ENCODE measurements at regions not wholly inside any gene's neighbourhood (a gene's known extent, or its start where the extent isn't known, plus 50 kb on each side); places are given as distances from the start of the nearest gene placed in this dataset.
A peak's percentile ranks its signal among the peaks of the same experiment; 100 is the strongest.

DNA sequence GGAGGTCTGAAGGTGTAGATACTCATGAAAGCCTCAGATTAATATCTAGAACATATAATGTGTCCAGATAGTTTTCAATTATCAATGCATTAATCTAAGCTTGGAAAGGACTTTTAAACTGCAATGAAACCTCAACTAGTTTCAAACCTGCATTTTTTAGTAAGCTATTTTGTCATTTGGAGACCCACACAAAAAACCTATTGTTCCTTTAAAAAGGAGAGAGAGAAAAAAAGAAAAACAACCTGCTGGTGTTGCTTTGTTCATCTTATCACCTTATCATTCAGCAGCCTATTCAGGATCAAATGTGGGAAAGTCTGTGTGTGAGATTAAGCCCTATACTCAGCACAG is 215.7 kb upstream of the PLEKHG7 start (continued):
- TF ChIP-seq, protein P1, sequence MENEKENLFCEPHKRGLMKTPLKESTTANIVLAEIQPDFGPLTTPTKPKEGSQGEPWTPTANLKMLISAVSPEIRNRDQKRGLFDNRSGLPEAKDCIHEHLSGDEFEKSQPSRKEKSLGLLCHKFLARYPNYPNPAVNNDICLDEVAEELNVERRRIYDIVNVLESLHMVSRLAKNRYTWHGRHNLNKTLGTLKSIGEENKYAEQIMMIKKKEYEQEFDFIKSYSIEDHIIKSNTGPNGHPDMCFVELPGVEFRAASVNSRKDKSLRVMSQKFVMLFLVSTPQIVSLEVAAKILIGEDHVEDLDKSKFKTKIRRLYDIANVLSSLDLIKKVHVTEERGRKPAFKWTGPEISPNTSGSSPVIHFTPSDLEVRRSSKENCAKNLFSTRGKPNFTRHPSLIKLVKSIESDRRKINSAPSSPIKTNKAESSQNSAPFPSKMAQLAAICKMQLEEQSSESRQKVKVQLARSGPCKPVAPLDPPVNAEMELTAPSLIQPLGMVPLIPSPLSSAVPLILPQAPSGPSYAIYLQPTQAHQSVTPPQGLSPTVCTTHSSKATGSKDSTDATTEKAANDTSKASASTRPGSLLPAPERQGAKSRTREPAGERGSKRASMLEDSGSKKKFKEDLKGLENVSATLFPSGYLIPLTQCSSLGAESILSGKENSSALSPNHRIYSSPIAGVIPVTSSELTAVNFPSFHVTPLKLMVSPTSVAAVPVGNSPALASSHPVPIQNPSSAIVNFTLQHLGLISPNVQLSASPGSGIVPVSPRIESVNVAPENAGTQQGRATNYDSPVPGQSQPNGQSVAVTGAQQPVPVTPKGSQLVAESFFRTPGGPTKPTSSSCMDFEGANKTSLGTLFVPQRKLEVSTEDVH (IDR thresholded peaks at IDR 0.05; ENCODE audit: low read depth, partially characterized antibody) = no peak
- no peak for TF ChIP-seq FOXM1 (IDR thresholded peaks at IDR 0.05; ENCODE audit: low read depth, low read length)
- no peak for TF ChIP-seq MEF2B (IDR thresholded peaks at IDR 0.05; ENCODE audit: partially characterized antibody, poor library complexity, severe bottlenecking)
- no peak for TF ChIP-seq ZNF274 (IDR thresholded peaks at IDR 0.05; ENCODE audit: insufficient read depth, insufficient read length)
- no peak for TF ChIP-seq GABPA (IDR thresholded peaks at IDR 0.05; ENCODE audit: low read depth)
- no peak for TF ChIP-seq IRF5 (IDR thresholded peaks at IDR 0.05; ENCODE audit: borderline replicate concordance)
- TF ChIP-seq USF2 (IDR thresholded peaks at IDR 0.05; ENCODE audit: borderline replicate concordance, low read depth, low read length) = no peak
- no peak for TF ChIP-seq SREBF1 (IDR thresholded peaks at IDR 0.05; ENCODE audit: low read length)
- no peak for TF ChIP-seq NR2C2 (IDR thresholded peaks at IDR 0.05; ENCODE audit: borderline replicate concordance, control insufficient read depth, insufficient read length, low read depth)
- TF ChIP-seq TCF7 (IDR thresholded peaks at IDR 0.05; ENCODE audit: borderline replicate concordance) = no peak
- TF ChIP-seq SUZ12 (IDR thresholded peaks at IDR 0.05; ENCODE audit: unreplicated experiment) = no peak
- TF ChIP-seq POU2F2 (IDR thresholded peaks at IDR 0.05; ENCODE audit: borderline replicate concordance, low read depth, low read length) = no peak
- TF ChIP-seq ATF3 (IDR thresholded peaks at IDR 0.05; ENCODE audit: borderline replicate concordance, extremely low read depth, low read depth, low read length) = no peak
- no peak for TF ChIP-seq BHLHE40 (IDR thresholded peaks at IDR 0.05; ENCODE audit: borderline replicate concordance in 1 of 2, low read depth in 2 of 2, low read length in 1 of 2)
- peak; percentile 65 to 71; a peak in 3 of 4 replicates for TF ChIP-seq IKZF2 (IDR thresholded peaks at IDR 0.05)
- TF ChIP-seq SIX5 (IDR thresholded peaks at IDR 0.05; ENCODE audit: low read depth, low read length, severe bottlenecking) = no peak
- peak; percentile 87 for TF ChIP-seq MTA2 (IDR thresholded peaks at IDR 0.05; ENCODE audit: low read depth)
- TF ChIP-seq TARDBP (IDR thresholded peaks at IDR 0.05; ENCODE audit: borderline replicate concordance) = no peak
- TF ChIP-seq HDAC2 (IDR thresholded peaks at IDR 0.05) = no peak
- TF ChIP-seq ELK1 (IDR thresholded peaks at IDR 0.05; ENCODE audit: low read depth, low read length) = no peak
- no peak for TF ChIP-seq FOS (IDR thresholded peaks at IDR 0.05; ENCODE audit: borderline replicate concordance, extremely low read depth, insufficient read length)
- no peak for TF ChIP-seq NFXL1 (IDR thresholded peaks at IDR 0.05; ENCODE audit: borderline replicate concordance)
- TF ChIP-seq CHD4 (IDR thresholded peaks at IDR 0.05) = no peak
- no peak for TF ChIP-seq ATF2 (IDR thresholded peaks at IDR 0.05; ENCODE audit: low read length)

All from GM12878 (cell line).